ENCODE measurements at regions not wholly inside any gene's neighbourhood (a gene's known extent, or its start where the extent isn't known, plus 50 kb on each side); places are given as distances from the start of the nearest gene placed in this dataset.

- in situ Hi-C loops (cut with HindIII; ENCODE audit: low sequenced_read_pairs): no loop called here
- H3K4me3 ChIP-seq (ENCODE audit: low read depth, low read length): no peak overlapping the region
- TF ChIP-seq CTCF (IDR thresholded peaks at IDR 0.05; ENCODE audit: low read depth, low read length, missing control alignments): no peak
- DNase-seq (ENCODE audit: low read depth): no peak
Observed at GRCh38 chr2:76281156-76281841, 570.6 kb upstream of the GCFC2 start.

GRCh38 chr2:76280686-76281085 lies 570.0 kb upstream of the GCFC2 start:
- TF ChIP-seq CTCF (IDR thresholded peaks at IDR 0.05; ENCODE audit: low read depth, low read length, missing control alignments): no peak
- DNase-seq (ENCODE audit: low read depth): no peak
- in situ Hi-C loops (cut with HindIII; ENCODE audit: low sequenced_read_pairs): no loop called here
- H3K4me3 ChIP-seq (ENCODE audit: low read depth, low read length): no peak overlapping the region

- in situ Hi-C loops (cut with HindIII; ENCODE audit: low sequenced_read_pairs): no loop called here
- no peak for DNase-seq (ENCODE audit: low read depth)
- TF ChIP-seq CTCF (IDR thresholded peaks at IDR 0.05; ENCODE audit: low read depth, low read length, missing control alignments): no peak
- no peak overlapping the region for H3K4me3 ChIP-seq (ENCODE audit: low read depth, low read length)
Observed at GRCh38 chr2:76279142-76279541, 568.4 kb upstream of the GCFC2 start.

GRCh38 chr2:76275788-76276187 lies 565.1 kb upstream of the GCFC2 start:
- TF ChIP-seq CTCF (IDR thresholded peaks at IDR 0.05; ENCODE audit: low read depth, low read length, missing control alignments): no peak
- no peak for DNase-seq (ENCODE audit: low read depth)
- in situ Hi-C loops (cut with HindIII; ENCODE audit: low sequenced_read_pairs): no loop called here
- H3K4me3 ChIP-seq (ENCODE audit: low read depth, low read length): no peak overlapping the region

GRCh38 chr2:76274676-76275075 lies 564.0 kb upstream of the GCFC2 start:
- TF ChIP-seq CTCF (IDR thresholded peaks at IDR 0.05; ENCODE audit: low read depth, low read length, missing control alignments): no peak
- no peak overlapping the region for H3K4me3 ChIP-seq (ENCODE audit: low read depth, low read length)
- in situ Hi-C loops (cut with HindIII; ENCODE audit: low sequenced_read_pairs): no loop called here
- DNase-seq (ENCODE audit: low read depth): no peak

- H3K4me3 ChIP-seq (ENCODE audit: low read depth, low read length): no peak overlapping the region
- no peak for DNase-seq (ENCODE audit: low read depth)
- no peak for TF ChIP-seq CTCF (IDR thresholded peaks at IDR 0.05; ENCODE audit: low read depth, low read length, missing control alignments)
- in situ Hi-C loops (cut with HindIII; ENCODE audit: low sequenced_read_pairs): no loop called here
Observed at GRCh38 chr2:76274160-76274559, 563.4 kb upstream of the GCFC2 start.

Measured in astrocyte of the cerebellum (primary cell).